GM19463 (cell line): ENCODE measurements at regions not wholly inside any gene's neighbourhood (a gene's known extent, or its start where the extent isn't known, plus 50 kb on each side); places are given as distances from the start of the nearest gene placed in this dataset.
A peak's percentile ranks its signal among the peaks of the same experiment; 100 is the strongest.

ENCODE experiments used
- ATAC-seq: cut with Tn5 transposase; IDR thresholded peaks from one replicate; pipeline ENCODE4 v1.9.1; 2021; ENCODE audit warnings: mild to moderate bottlenecking, moderate library complexity; ENCODE audit not compliant: unreplicated experiment

- no peak for ATAC-seq
Measured at GRCh38 chr16:77551357-77551756, 116.5 kb upstream of the ADAMTS18 start.

GRCh38 chr16:77553130-77553529, 118.3 kb upstream of the ADAMTS18 start:
- ATAC-seq: no peak

GRCh38 chr16:77555126-77555525, 120.3 kb upstream of the ADAMTS18 start:
- ATAC-seq: no peak

- no peak for ATAC-seq
Measured at GRCh38 chr16:77555791-77556190, 121.0 kb upstream of the ADAMTS18 start.

- no peak for ATAC-seq
Measured at GRCh38 chr16:77556201-77556873, 121.5 kb upstream of the ADAMTS18 start.

- no peak for ATAC-seq
Measured at GRCh38 chr16:77557385-77557784, 122.6 kb upstream of the ADAMTS18 start.

GRCh38 chr16:77558786-77559185, 124.0 kb upstream of the ADAMTS18 start:
- no peak for ATAC-seq

- ATAC-seq: no peak
Measured at GRCh38 chr16:77562497-77562896, 127.7 kb upstream of the ADAMTS18 start.

GRCh38 chr16:77564791-77565390, 130.1 kb upstream of the ADAMTS18 start:
- no peak for ATAC-seq

- ATAC-seq: no peak
Measured at GRCh38 chr16:77569406-77569805, 134.6 kb upstream of the ADAMTS18 start.

GRCh38 chr16:77570574-77570973, 135.7 kb upstream of the ADAMTS18 start:
- ATAC-seq: no peak

- ATAC-seq: no peak
Measured at GRCh38 chr16:77571115-77571862, 136.5 kb upstream of the ADAMTS18 start.

GRCh38 chr16:77574867-77575624, 140.2 kb upstream of the ADAMTS18 start:
- no peak for ATAC-seq

- ATAC-seq: no peak
Measured at GRCh38 chr16:77579351-77579891, 142.9 kb upstream of the NUDT7 start.

- ATAC-seq: no peak
Measured at GRCh38 chr16:77581706-77582105, 140.6 kb upstream of the NUDT7 start.

- peak; percentile 56 for ATAC-seq
Measured at GRCh38 chr16:77584205-77584859, 138.0 kb upstream of the NUDT7 start.

GRCh38 chr16:77585379-77586251, 136.7 kb upstream of the NUDT7 start:
- no peak for ATAC-seq

GRCh38 chr16:77588389-77588788, 133.9 kb upstream of the NUDT7 start:
- ATAC-seq: no peak

- ATAC-seq: no peak
Measured at GRCh38 chr16:77589071-77589765, 133.1 kb upstream of the NUDT7 start.
